ENCODE measurements at regions not wholly inside any gene's neighbourhood (a gene's known extent, or its start where the extent isn't known, plus 50 kb on each side); places are given as distances from the start of the nearest gene placed in this dataset.
A peak's percentile ranks its signal among the peaks of the same experiment; 100 is the strongest.

DNA sequence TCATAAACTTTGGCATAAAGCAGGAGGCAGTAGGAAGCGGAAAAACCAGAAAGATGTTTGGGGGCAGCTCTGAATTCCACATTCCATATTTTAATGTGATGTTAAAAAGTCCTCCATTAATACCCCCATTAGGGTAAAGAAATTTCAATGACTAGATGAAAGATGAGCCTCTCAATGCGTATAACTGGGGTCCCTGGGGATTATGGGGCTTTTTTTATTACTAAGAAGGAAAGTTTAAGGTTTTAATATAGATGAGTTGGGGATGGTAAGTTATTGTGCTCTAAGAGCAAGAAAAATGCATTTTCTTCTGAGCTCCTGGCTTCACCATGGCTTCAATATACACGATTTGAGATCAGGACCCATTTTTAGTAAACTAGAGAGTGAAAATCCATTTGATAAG, 321.9 kb downstream of the CDK5RAP2 start:
- Mint-ChIP-seq H3K4me1 (ENCODE audit: low read depth, unreplicated experiment) (peaks cover 3% of the 10 kb centered on the region), H3K9me3 (ENCODE audit: unreplicated experiment) (no peaks in the 10 kb centered on the region), H3K27ac (ENCODE audit: unreplicated experiment) (no peak overlapping the region), H3K4me3 (ENCODE audit: unreplicated experiment) (no peak overlapping the region), H3K27me3 (ENCODE audit: unreplicated experiment) (no peaks in the 10 kb centered on the region), H3K36me3 (ENCODE audit: unreplicated experiment) (no peaks in the 10 kb centered on the region)
- no peak for DNase-seq
- TF ChIP-seq, protein P1, sequence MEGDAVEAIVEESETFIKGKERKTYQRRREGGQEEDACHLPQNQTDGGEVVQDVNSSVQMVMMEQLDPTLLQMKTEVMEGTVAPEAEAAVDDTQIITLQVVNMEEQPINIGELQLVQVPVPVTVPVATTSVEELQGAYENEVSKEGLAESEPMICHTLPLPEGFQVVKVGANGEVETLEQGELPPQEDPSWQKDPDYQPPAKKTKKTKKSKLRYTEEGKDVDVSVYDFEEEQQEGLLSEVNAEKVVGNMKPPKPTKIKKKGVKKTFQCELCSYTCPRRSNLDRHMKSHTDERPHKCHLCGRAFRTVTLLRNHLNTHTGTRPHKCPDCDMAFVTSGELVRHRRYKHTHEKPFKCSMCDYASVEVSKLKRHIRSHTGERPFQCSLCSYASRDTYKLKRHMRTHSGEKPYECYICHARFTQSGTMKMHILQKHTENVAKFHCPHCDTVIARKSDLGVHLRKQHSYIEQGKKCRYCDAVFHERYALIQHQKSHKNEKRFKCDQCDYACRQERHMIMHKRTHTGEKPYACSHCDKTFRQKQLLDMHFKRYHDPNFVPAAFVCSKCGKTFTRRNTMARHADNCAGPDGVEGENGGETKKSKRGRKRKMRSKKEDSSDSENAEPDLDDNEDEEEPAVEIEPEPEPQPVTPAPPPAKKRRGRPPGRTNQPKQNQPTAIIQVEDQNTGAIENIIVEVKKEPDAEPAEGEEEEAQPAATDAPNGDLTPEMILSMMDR (IDR thresholded peaks at IDR 0.05; ENCODE audit: partially characterized antibody, unreplicated experiment), result no peak

DNA sequence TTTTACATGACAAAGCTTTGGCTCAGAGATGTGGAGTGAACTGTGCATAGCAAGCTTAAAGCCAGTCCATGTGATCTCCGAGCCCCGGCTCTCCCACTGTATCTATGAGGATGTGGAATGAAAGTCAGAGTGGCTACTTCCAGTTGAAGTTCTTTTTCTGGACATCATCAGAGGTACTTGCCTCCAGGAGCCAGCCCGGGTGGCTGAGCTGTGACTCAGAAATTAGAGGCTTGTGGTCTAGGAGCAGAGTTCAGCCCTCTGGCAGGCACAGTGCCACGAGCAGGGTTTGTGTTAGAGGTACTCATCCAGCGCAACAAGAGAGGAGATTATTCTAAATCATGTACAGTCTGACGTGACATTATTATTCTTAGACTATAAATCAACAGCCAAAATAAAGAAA, 322.5 kb downstream of the CDK5RAP2 start:
- H3K36me3 Mint-ChIP-seq (ENCODE audit: unreplicated experiment), result peaks cover 2% of the 10 kb centered on the region
- TF ChIP-seq, protein P1 (IDR thresholded peaks at IDR 0.05; ENCODE audit: partially characterized antibody, unreplicated experiment), result no peak
- no peaks in the 10 kb centered on the region for H3K27me3 Mint-ChIP-seq (ENCODE audit: unreplicated experiment)
- no peak for DNase-seq
- H3K4me3 Mint-ChIP-seq (ENCODE audit: unreplicated experiment), result no peak overlapping the region
- H3K9me3 Mint-ChIP-seq (ENCODE audit: unreplicated experiment), result no peaks in the 10 kb centered on the region
- H3K4me1 Mint-ChIP-seq (ENCODE audit: low read depth, unreplicated experiment), result peaks cover 3% of the 10 kb centered on the region
- no peak overlapping the region for H3K27ac Mint-ChIP-seq (ENCODE audit: unreplicated experiment)

DNA sequence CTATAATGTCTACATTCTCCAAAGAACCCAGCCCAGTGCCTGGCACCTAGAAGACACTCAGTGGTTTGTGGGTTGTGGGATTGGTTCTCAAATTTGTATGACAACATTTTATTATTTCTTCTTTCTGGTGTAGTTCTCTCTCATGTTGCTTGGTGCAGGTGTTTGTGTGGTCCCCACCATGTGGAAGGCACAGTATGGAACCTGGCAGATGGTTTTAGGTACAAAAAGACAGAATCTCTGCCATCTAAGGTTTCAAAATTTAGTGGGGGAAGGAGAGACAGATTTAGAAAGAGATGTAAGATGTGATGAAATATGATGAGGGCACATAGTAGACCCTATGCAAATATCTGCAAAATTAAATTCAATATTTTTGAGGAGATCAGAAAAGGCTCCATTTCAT, 323.8 kb downstream of the CDK5RAP2 start:
- Mint-ChIP-seq H3K9me3 (ENCODE audit: unreplicated experiment) (no peaks in the 10 kb centered on the region), H3K36me3 (ENCODE audit: unreplicated experiment) (peaks cover 9% of the 10 kb centered on the region), H3K4me1 (ENCODE audit: low read depth, unreplicated experiment) (peaks cover 3% of the 10 kb centered on the region), H3K4me3 (ENCODE audit: unreplicated experiment) (no peak overlapping the region), H3K27me3 (ENCODE audit: unreplicated experiment) (no peaks in the 10 kb centered on the region), H3K27ac (ENCODE audit: unreplicated experiment) (no peak overlapping the region)
- no peak for DNase-seq
- TF ChIP-seq, protein P1 (IDR thresholded peaks at IDR 0.05; ENCODE audit: partially characterized antibody, unreplicated experiment), result no peak

DNA sequence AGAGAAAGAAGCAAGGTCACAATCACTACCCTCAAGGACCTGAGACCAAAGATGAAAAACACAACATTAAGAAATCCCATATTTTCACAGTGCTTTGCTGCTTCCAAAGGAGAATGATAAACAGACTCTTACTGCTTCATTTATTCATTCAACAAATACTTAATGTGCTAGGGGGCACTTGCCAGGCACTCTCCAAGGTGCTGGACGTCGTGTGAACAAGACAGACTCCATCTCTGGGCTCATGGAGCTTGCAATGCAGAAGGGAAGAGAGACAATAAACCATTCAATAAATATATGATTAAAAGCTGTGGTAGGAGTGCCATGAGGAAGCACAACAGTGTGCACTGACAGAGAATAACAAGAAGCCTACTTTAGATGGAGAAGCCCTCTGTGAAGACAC, 327.7 kb downstream of the CDK5RAP2 start:
- TF ChIP-seq, protein P1 (IDR thresholded peaks at IDR 0.05; ENCODE audit: partially characterized antibody, unreplicated experiment), result no peak
- Mint-ChIP-seq H3K36me3 (ENCODE audit: unreplicated experiment) (peaks cover 13% of the 10 kb centered on the region), H3K4me3 (ENCODE audit: unreplicated experiment) (no peak overlapping the region), H3K4me1 (ENCODE audit: low read depth, unreplicated experiment) (no peaks in the 10 kb centered on the region), H3K27ac (ENCODE audit: unreplicated experiment) (no peak overlapping the region), H3K27me3 (ENCODE audit: unreplicated experiment) (no peaks in the 10 kb centered on the region), H3K9me3 (ENCODE audit: unreplicated experiment) (no peaks in the 10 kb centered on the region)
- DNase-seq, result no peak

DNA sequence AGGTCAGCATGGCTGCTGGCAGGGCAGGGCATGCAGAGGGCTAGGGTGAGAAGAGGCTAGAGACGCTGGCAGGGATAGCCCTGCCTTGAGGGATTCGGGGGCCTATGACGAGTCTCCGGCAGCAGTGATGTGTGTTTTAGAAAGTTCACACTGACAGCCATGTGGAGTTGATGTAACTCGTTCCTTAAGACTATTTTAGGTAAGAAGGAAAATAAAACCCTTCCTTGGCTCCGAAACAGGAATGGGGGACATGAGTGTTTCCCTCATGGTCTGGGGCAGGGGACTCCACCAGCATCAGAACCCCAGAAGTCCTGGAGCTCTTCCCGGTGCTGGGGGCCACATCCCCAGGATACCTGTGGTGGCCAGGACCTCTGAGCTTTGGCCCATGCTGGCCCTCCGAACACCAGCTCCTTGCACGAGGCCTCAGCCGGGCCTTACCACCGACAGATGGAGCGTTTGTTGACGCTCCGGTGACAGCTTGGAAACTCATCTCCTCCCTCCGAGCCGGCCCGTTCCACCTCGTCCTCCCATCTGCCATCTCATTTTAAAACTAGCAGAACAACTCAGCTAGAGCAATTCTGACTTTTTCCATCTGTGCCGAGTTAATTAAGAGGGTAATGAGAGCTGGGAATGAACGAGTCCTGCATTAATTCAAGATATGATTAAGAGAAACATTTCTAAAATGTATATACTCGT, 337.7 kb downstream of the CDK5RAP2 start:
- H3K4me1 Mint-ChIP-seq (ENCODE audit: low read depth, unreplicated experiment), result peaks cover 11% of the 10 kb centered on the region
- DNase-seq, result peak; percentile 51
- H3K4me3 Mint-ChIP-seq (ENCODE audit: unreplicated experiment), result peak overlapping the region; percentile 63

More for the DNA sequence above, 337.7 kb downstream of the CDK5RAP2 start:
- peak overlapping the region; percentile 79 for H3K27ac Mint-ChIP-seq (ENCODE audit: unreplicated experiment)
- H3K27me3 Mint-ChIP-seq (ENCODE audit: unreplicated experiment), result peaks cover 5% of the 10 kb centered on the region
- peaks cover 5% of the 10 kb centered on the region for H3K36me3 Mint-ChIP-seq (ENCODE audit: unreplicated experiment)
- TF ChIP-seq, protein P1 (IDR thresholded peaks at IDR 0.05; ENCODE audit: partially characterized antibody, unreplicated experiment), result no peak
- peaks cover 5% of the 10 kb centered on the region for H3K9me3 Mint-ChIP-seq (ENCODE audit: unreplicated experiment)

All from glutamatergic neuron (in vitro differentiated cells).